ENCODE measurements at regions not wholly inside any gene's neighbourhood (a gene's known extent, or its start where the extent isn't known, plus 50 kb on each side); places are given as distances from the start of the nearest gene placed in this dataset.

DNA sequence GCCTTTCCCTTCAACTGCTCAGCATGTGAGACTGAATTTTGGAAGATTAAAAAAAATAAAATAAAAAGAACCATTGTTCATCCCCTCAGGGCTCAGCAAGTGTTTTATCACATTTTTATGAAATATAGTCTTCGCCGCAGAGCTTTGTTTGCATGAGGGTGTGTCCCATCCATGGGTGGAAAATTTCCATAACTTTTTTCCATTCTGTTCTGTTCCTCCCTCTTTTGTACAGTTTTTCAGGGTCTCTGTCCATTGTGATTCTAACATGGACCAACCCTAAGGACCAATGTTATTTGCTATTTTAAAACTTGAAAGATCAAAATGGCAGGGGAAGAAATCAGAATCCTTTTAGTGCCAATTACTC is 213.3 kb upstream of the SGK1 start:
- Histone ChIP-seq H3K27me3 (ENCODE audit: insufficient read depth, low read depth) (no peaks in the 10 kb centered on the region), H3K4me1 (ENCODE audit: low read depth, poor library complexity, severe bottlenecking) (no peaks in the 10 kb centered on the region), H3K9ac (no peak overlapping the region), H3K36me3 (ENCODE audit: insufficient read depth) (no peaks in the 10 kb centered on the region), H3K27ac (no peak overlapping the region), H4K20me1 (ENCODE audit: insufficient read depth) (no peaks in the 10 kb centered on the region), H3K4me3 (IDR thresholded peaks at IDR 0.05; ENCODE audit: insufficient read depth, low read depth, low read length) (no peak overlapping the region), H2AFZ (ENCODE audit: low read depth) (no peak overlapping the region), H3K79me2 (ENCODE audit: insufficient read depth, low read depth) (no peaks in the 10 kb centered on the region), H3K4me2 (no peak overlapping the region)
- TF ChIP-seq, protein P1, sequence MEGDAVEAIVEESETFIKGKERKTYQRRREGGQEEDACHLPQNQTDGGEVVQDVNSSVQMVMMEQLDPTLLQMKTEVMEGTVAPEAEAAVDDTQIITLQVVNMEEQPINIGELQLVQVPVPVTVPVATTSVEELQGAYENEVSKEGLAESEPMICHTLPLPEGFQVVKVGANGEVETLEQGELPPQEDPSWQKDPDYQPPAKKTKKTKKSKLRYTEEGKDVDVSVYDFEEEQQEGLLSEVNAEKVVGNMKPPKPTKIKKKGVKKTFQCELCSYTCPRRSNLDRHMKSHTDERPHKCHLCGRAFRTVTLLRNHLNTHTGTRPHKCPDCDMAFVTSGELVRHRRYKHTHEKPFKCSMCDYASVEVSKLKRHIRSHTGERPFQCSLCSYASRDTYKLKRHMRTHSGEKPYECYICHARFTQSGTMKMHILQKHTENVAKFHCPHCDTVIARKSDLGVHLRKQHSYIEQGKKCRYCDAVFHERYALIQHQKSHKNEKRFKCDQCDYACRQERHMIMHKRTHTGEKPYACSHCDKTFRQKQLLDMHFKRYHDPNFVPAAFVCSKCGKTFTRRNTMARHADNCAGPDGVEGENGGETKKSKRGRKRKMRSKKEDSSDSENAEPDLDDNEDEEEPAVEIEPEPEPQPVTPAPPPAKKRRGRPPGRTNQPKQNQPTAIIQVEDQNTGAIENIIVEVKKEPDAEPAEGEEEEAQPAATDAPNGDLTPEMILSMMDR (conservative IDR thresholded peaks at IDR 0.05; ENCODE audit: low read depth, low read length): no peak

DNA sequence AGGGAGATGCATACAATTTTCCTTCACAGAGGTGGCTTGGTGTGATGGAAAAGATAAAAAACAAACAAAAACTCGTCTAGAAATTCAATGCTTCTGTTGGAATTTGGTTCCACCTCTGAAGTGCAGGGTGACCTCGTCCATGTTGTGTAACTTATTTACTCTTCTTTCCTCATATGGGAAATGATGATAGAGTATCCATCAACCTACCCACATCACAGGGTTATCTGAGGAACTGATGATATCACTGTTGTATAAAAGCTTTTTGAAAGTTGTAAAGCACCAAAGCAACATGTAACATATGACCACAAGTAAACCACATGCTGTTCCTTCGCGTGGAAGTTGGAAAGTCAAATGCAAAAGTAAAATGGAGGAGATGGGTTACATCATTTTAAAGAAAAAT is 212.0 kb upstream of the SGK1 start:
- Histone ChIP-seq H4K20me1 (ENCODE audit: insufficient read depth) (no peaks in the 10 kb centered on the region), H3K4me3 (IDR thresholded peaks at IDR 0.05; ENCODE audit: insufficient read depth, low read depth, low read length) (no peak overlapping the region), H3K27me3 (ENCODE audit: insufficient read depth, low read depth) (no peaks in the 10 kb centered on the region), H3K27ac (no peak overlapping the region), H3K9ac (no peak overlapping the region), H3K4me1 (ENCODE audit: low read depth, poor library complexity, severe bottlenecking) (no peaks in the 10 kb centered on the region), H3K36me3 (ENCODE audit: insufficient read depth) (no peaks in the 10 kb centered on the region), H2AFZ (ENCODE audit: low read depth) (no peak overlapping the region), H3K4me2 (no peak overlapping the region), H3K79me2 (ENCODE audit: insufficient read depth, low read depth) (no peaks in the 10 kb centered on the region)
- TF ChIP-seq, protein P1 (conservative IDR thresholded peaks at IDR 0.05; ENCODE audit: low read depth, low read length): no peak

DNA sequence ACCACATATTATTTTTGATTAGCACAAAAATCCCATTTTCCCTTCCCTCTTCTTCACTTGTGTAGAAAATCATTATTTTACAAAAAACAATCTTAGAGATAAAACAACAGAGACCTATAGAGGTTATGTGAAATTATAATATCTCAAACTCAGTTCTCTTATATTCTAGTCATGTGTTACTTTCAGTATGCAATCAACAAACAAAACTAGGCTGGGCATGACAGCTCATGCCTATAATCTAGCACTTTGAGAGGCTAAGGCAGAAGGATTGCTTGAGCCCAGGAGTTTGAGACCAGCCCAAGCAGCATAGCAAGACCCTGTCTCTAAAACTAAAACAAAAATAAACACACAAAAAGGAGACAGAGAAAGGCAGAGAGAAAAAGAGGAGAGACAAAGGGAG is 211.4 kb upstream of the SGK1 start:
- Histone ChIP-seq H3K4me2 (no peak overlapping the region), H4K20me1 (ENCODE audit: insufficient read depth) (no peaks in the 10 kb centered on the region), H2AFZ (ENCODE audit: low read depth) (no peak overlapping the region), H3K36me3 (ENCODE audit: insufficient read depth) (no peaks in the 10 kb centered on the region), H3K27ac (no peak overlapping the region), H3K4me1 (ENCODE audit: low read depth, poor library complexity, severe bottlenecking) (no peaks in the 10 kb centered on the region), H3K27me3 (ENCODE audit: insufficient read depth, low read depth) (no peaks in the 10 kb centered on the region), H3K9ac (no peak overlapping the region), H3K79me2 (ENCODE audit: insufficient read depth, low read depth) (no peaks in the 10 kb centered on the region), H3K4me3 (IDR thresholded peaks at IDR 0.05; ENCODE audit: insufficient read depth, low read depth, low read length) (no peak overlapping the region)
- TF ChIP-seq, protein P1 (conservative IDR thresholded peaks at IDR 0.05; ENCODE audit: low read depth, low read length): no peak

DNA sequence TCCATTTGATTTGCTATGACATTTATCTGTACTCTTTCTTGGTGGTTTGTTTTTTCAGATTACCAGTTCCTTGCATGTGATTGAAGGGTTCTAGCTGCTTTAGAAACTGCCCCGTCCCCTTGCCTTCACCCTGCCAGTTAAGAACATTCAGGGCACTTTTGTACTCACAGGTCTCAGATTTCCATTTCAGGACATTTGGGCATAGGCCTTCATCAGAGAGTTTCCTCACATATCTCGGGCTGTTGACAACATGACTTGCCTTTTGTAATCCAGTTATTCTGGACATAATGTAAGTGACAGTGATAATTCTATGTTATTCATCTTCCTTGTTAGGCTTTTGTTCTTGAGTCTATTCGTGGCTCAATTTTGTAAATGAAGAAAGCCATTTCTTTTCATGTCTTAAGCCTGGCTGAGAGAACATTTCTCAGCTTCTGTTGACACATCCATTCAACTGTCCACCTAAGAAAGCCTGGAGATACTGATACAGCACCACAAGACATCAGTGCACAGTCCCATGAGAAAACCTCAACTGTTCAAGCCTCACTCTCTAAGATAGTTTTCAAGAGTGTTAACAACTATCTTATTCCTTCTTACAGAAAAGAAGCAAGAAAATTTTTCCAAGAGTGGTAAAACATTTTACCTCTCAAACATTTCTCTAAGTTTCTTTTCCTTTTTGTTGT is 209.3 kb upstream of the SGK1 start:
- Histone ChIP-seq H4K20me1 (ENCODE audit: insufficient read depth) (no peaks in the 10 kb centered on the region), H3K79me2 (ENCODE audit: insufficient read depth, low read depth) (no peaks in the 10 kb centered on the region), H3K36me3 (ENCODE audit: insufficient read depth) (no peaks in the 10 kb centered on the region), H3K4me3 (IDR thresholded peaks at IDR 0.05; ENCODE audit: insufficient read depth, low read depth, low read length) (no peak overlapping the region), H3K4me1 (ENCODE audit: low read depth, poor library complexity, severe bottlenecking) (no peaks in the 10 kb centered on the region), H3K9ac (no peak overlapping the region), H3K27ac (no peak overlapping the region), H3K27me3 (ENCODE audit: insufficient read depth, low read depth) (no peaks in the 10 kb centered on the region), H3K4me2 (no peak overlapping the region), H2AFZ (ENCODE audit: low read depth) (no peak overlapping the region)
- TF ChIP-seq, protein P1 (conservative IDR thresholded peaks at IDR 0.05; ENCODE audit: low read depth, low read length): no peak

Data from KMS-11 (cell line).